Transverse colon (tissue), 4 donors: ENCODE measurements at regions not wholly inside any gene's neighbourhood (a gene's known extent, or its start where the extent isn't known, plus 50 kb on each side); places are given as distances from the start of the nearest gene placed in this dataset.

Experiments used
- DNase-seq: peaks from one replicate; pipeline ENCODE4 v3.0.0-alpha.2; 2019
- H3K27ac ChIP-seq, 4 donors: fragments of 200-600 bp; sonication (generic); 2 replicates each; pipeline ENCODE4 v1.5.1; 2016 to 2018; ENCODE audit warnings: inconsistent platforms in 4 of 4
- H3K27me3 ChIP-seq: fragments of 200-600 bp; sonication (generic); 2 replicates; pipeline ENCODE4 v1.5.1; 2017; ENCODE audit warnings: inconsistent platforms
- H3K36me3 ChIP-seq, 4 donors: fragments of 200-600 bp; sonication (generic); 2 replicates each; pipeline ENCODE4 v1.5.1; 2017 to 2019; ENCODE audit warnings: inconsistent platforms in 4 of 4
- H3K4me1 ChIP-seq, 4 donors: fragments of 200-600 bp; sonication (generic); 2 replicates each; pipeline ENCODE4 v1.5.1; 2017 to 2020; ENCODE audit warnings: inconsistent platforms in 4 of 4
- H3K4me3 ChIP-seq, 4 donors: fragments of 200-600 bp; sonication (generic); 1 replicate in 1 of 4; 2 replicates in 3 of 4; pipeline versions ENCODE4 v1.5.1 to v1.6.1; 2017 to 2019; ENCODE audit warnings: inconsistent platforms in 4 of 4
- H3K9me3 ChIP-seq, 2 donors: fragments of 200-600 bp; sonication (generic); 2 replicates each; pipeline ENCODE4 v1.5.1; 2017 to 2019; ENCODE audit warnings: inconsistent platforms in 2 of 2
- CTCF ChIP-seq, 5 experiments: fragments of 200-600 bp in 3 of 5; fragments of 450-650 bp in 2 of 5; sonication (generic) in 3 of 5; IDR thresholded peaks; 1 replicate in 2 of 5; 2 replicates in 3 of 5; pipeline ENCODE4 v1.5.1; 2016 to 2017; ENCODE audit warnings: antibody characterized with exemption in 5 of 5, inconsistent platforms in 3 of 5, mild to moderate bottlenecking in 2 of 5, moderate library complexity in 1 of 5
- EP300 ChIP-seq: sonication (generic); formaldehyde crosslinking; IDR thresholded peaks from one replicate; pipeline ENCODE4 v1.6.1; 2017; ENCODE audit warnings: antibody characterized with exemption, low read depth
- POLR2A ChIP-seq: fragments of 450-650 bp; IDR thresholded peaks from one replicate; pipeline ENCODE4 v1.6.1; 2016; ENCODE audit warnings: antibody characterized with exemption, mild to moderate bottlenecking, moderate library complexity
- POLR2AphosphoS5 ChIP-seq, 3 donors: sonication (generic); formaldehyde crosslinking; IDR thresholded peaks; one replicate each; pipeline ENCODE4 v1.6.1; 2016; ENCODE audit warnings: antibody characterized with exemption in 3 of 3
- WGBS, 2 donors: methylation state at CpG; one replicate each; pipeline ENCODE4 v1.1.5; 2018; ENCODE audit warnings: low coverage in 1 of 2; 5-methylcytosine and 5-hydroxymethylcytosine counted together
- in situ Hi-C, 4 donors: fragments of 200-750 bp; cut with MboI; loops; one replicate each; pipeline versions ENCODE4 v1.15.0 to v1.15.1; 2017; ENCODE audit warnings: low sequenced_read_pairs in 3 of 4, low pct_ligation_motif_present in 1 of 4, low pct_unique_long_range_greater_than_20kb in 1 of 4
- intact Hi-C: fragments of 100-400 bp; cut with DNase I; formaldehyde crosslinking; loops from one replicate; pipeline ENCODE4 v1.15.1; 2023; ENCODE audit warnings: low total_unique reads

GRCh38 chr4:14659286-14659685 lies 343.0 kb upstream of the CPEB2 start:
- 61 to 77% methylated on average over 3 to 5 of the region's 5 CpGs for WGBS, 2 donors
- no peak for DNase-seq
- Histone ChIP-seq H3K4me3 (no peak overlapping the region), H3K36me3 (no peaks in the 10 kb centered on the region), H3K27ac (no peak overlapping the region), H3K9me3 (no peaks in the 10 kb centered on the region), H3K27me3 (no peaks in the 10 kb centered on the region), H3K4me1 (no peaks in the 10 kb centered on the region)
- in situ Hi-C loops (no loop called here), intact Hi-C loops (no loop called here)
- no peak for TF ChIP-seq CTCF (IDR thresholded peaks at IDR 0.05)
- TF ChIP-seq EP300: no peak
- no peak for TF ChIP-seq POLR2A
- no peak for TF ChIP-seq POLR2AphosphoS5 (IDR thresholded peaks at IDR 0.05)

GRCh38 chr4:14667624-14668151 lies 334.6 kb upstream of the CPEB2 start:
- 32 to 33% methylated on average over 2 of the region's 2 CpGs for WGBS, 2 donors
- H3K9me3 ChIP-seq: no peaks in the 10 kb centered on the region
- no peak for TF ChIP-seq CTCF (IDR thresholded peaks at IDR 0.05)
- TF ChIP-seq EP300: no peak
- no peak for TF ChIP-seq POLR2AphosphoS5 (IDR thresholded peaks at IDR 0.05)
- TF ChIP-seq POLR2A: no peak
- H3K4me1 ChIP-seq: no peaks in the 10 kb centered on the region
- H3K36me3 ChIP-seq: no peaks in the 10 kb centered on the region
- no peak overlapping the region for H3K4me3 ChIP-seq
- H3K27ac ChIP-seq: no peak overlapping the region
- no peaks in the 10 kb centered on the region for H3K27me3 ChIP-seq
- no peak for DNase-seq
- intact Hi-C loops (no loop called here), in situ Hi-C loops (no loop called here)

- TF ChIP-seq POLR2A (no peak), CTCF (IDR thresholded peaks at IDR 0.05) (no peak), EP300 (no peak)
- Histone ChIP-seq H3K4me1 (no peaks in the 10 kb centered on the region), H3K36me3 (no peaks in the 10 kb centered on the region), H3K4me3 (no peak overlapping the region), H3K27ac (no peak overlapping the region), H3K27me3 (no peaks in the 10 kb centered on the region), H3K9me3 (no peaks in the 10 kb centered on the region)
- 76 to 88% methylated on average over 1 of the region's 1 CpG for WGBS, 2 donors
- intact Hi-C loops (no loop called here), in situ Hi-C loops (no loop called here)
- DNase-seq: no peak
Observed at GRCh38 chr4:14668296-14668695, 334.0 kb upstream of the CPEB2 start.

GRCh38 chr4:14669371-14669770 lies 332.9 kb upstream of the CPEB2 start:
- 71 to 93% methylated on average over 2 to 5 of the region's 5 CpGs for WGBS, 2 donors

More at GRCh38 chr4:14669371-14669770, 332.9 kb upstream of the CPEB2 start:
- TF ChIP-seq POLR2A (no peak), CTCF (IDR thresholded peaks at IDR 0.05) (no peak), EP300 (no peak), POLR2AphosphoS5 (IDR thresholded peaks at IDR 0.05) (no peak)
- no peaks in the 10 kb centered on the region for H3K9me3 ChIP-seq
- intact Hi-C loops: no loop called here
- no peaks in the 10 kb centered on the region for H3K4me1 ChIP-seq
- H3K27me3 ChIP-seq: no peaks in the 10 kb centered on the region
- no peaks in the 10 kb centered on the region for H3K36me3 ChIP-seq
- H3K4me3 ChIP-seq: no peak overlapping the region
- in situ Hi-C loops: no loop called here
- DNase-seq: no peak
- no peak overlapping the region for H3K27ac ChIP-seq
